ENCODE measurements at regions not wholly inside any gene's neighbourhood (a gene's known extent, or its start where the extent isn't known, plus 50 kb on each side); places are given as distances from the start of the nearest gene placed in this dataset.
"Not testable (repeated sequence)": the region's sequence is repeated elsewhere in the genome, so short reads cannot be mapped to it uniquely, and the experiment has no call there.

GRCh38 chr2:195442458-195443175, 214.4 kb upstream of the SLC39A10 start:
- no peak overlapping the region for H3K27ac Mint-ChIP-seq (ENCODE audit: unreplicated experiment)
- peaks cover 26% of the 10 kb centered on the region for H3K9me3 Mint-ChIP-seq (ENCODE audit: unreplicated experiment)
- H3K4me3 Mint-ChIP-seq (ENCODE audit: unreplicated experiment), result no peak overlapping the region
- H3K27me3 Mint-ChIP-seq (ENCODE audit: unreplicated experiment), result peaks cover 11% of the 10 kb centered on the region
- peaks cover 2% of the 10 kb centered on the region for H3K36me3 Mint-ChIP-seq (ENCODE audit: unreplicated experiment)
- no peak for TF ChIP-seq CTCF (IDR thresholded peaks at IDR 0.05)
- no peaks in the 10 kb centered on the region for H3K4me1 Mint-ChIP-seq (ENCODE audit: unreplicated experiment)
- no peak for DNase-seq (ENCODE audit: extremely low spot score, unreplicated experiment)

- no peak overlapping the region for H3K27ac Mint-ChIP-seq (ENCODE audit: unreplicated experiment)
- no peak for DNase-seq (ENCODE audit: extremely low spot score, unreplicated experiment)
- peaks cover 2% of the 10 kb centered on the region for H3K36me3 Mint-ChIP-seq (ENCODE audit: unreplicated experiment)
- peaks cover 22% of the 10 kb centered on the region for H3K9me3 Mint-ChIP-seq (ENCODE audit: unreplicated experiment)
- H3K4me1 Mint-ChIP-seq (ENCODE audit: unreplicated experiment), result no peaks in the 10 kb centered on the region
- H3K4me3 Mint-ChIP-seq (ENCODE audit: unreplicated experiment), result no peak overlapping the region
- TF ChIP-seq CTCF (IDR thresholded peaks at IDR 0.05), result no peak
- peaks cover 14% of the 10 kb centered on the region for H3K27me3 Mint-ChIP-seq (ENCODE audit: unreplicated experiment)
Observed at GRCh38 chr2:195438692-195439091, 218.3 kb upstream of the SLC39A10 start.

- Mint-ChIP-seq H3K9me3 (ENCODE audit: unreplicated experiment) (peaks cover 19% of the 10 kb centered on the region), H3K4me1 (ENCODE audit: unreplicated experiment) (no peaks in the 10 kb centered on the region), H3K27ac (ENCODE audit: unreplicated experiment) (no peak overlapping the region), H3K4me3 (ENCODE audit: unreplicated experiment) (no peak overlapping the region), H3K36me3 (ENCODE audit: unreplicated experiment) (peaks cover 2% of the 10 kb centered on the region), H3K27me3 (ENCODE audit: unreplicated experiment) (peaks cover 21% of the 10 kb centered on the region)
- no peak for TF ChIP-seq CTCF (IDR thresholded peaks at IDR 0.05)
- DNase-seq (ENCODE audit: extremely low spot score, unreplicated experiment), result no peak
Observed at GRCh38 chr2:195437521-195437920, 219.5 kb upstream of the SLC39A10 start.

- H3K27me3 Mint-ChIP-seq (ENCODE audit: unreplicated experiment), result peaks cover 39% of the 10 kb centered on the region
- H3K27ac Mint-ChIP-seq (ENCODE audit: unreplicated experiment), result no peak overlapping the region
Observed at GRCh38 chr2:195434346-195434745, 222.7 kb upstream of the SLC39A10 start.

GRCh38 chr2:195433729-195434128, 223.3 kb upstream of the SLC39A10 start:
- not testable (repeated sequence) for H3K9me3 Mint-ChIP-seq (ENCODE audit: unreplicated experiment); DNase-seq (ENCODE audit: extremely low spot score, unreplicated experiment); H3K4me3 Mint-ChIP-seq (ENCODE audit: unreplicated experiment); H3K4me1 Mint-ChIP-seq (ENCODE audit: unreplicated experiment); H3K36me3 Mint-ChIP-seq (ENCODE audit: unreplicated experiment); H3K27ac Mint-ChIP-seq (ENCODE audit: unreplicated experiment)
- peaks cover 39% of the 10 kb centered on the region for H3K27me3 Mint-ChIP-seq (ENCODE audit: unreplicated experiment)

More at GRCh38 chr2:195434346-195434745, 222.7 kb upstream of the SLC39A10 start:
- TF ChIP-seq CTCF (IDR thresholded peaks at IDR 0.05), result no peak
- no peaks in the 10 kb centered on the region for H3K9me3 Mint-ChIP-seq (ENCODE audit: unreplicated experiment)
- no peak for DNase-seq (ENCODE audit: extremely low spot score, unreplicated experiment)
- no peak overlapping the region for H3K4me3 Mint-ChIP-seq (ENCODE audit: unreplicated experiment)
- no peaks in the 10 kb centered on the region for H3K4me1 Mint-ChIP-seq (ENCODE audit: unreplicated experiment)
- H3K36me3 Mint-ChIP-seq (ENCODE audit: unreplicated experiment), result no peaks in the 10 kb centered on the region

Data from osteocyte (in vitro differentiated cells).